OCI-LY3 (cell line): ENCODE measurements at regions not wholly inside any gene's neighbourhood (a gene's known extent, or its start where the extent isn't known, plus 50 kb on each side); places are given as distances from the start of the nearest gene placed in this dataset.

Experiments used
- H2AFZ ChIP-seq: fragments of 200-600, 300-600 bp; shearing (Covaris generic); 2 replicates; pipeline ENCODE4 v1.6.0; 2014; ENCODE audit warnings: antibody characterized with exemption, low read depth, low read length
- H3K27ac ChIP-seq: fragments of 200-600, 300-600 bp; sonication (generic); 2 replicates; pipeline ENCODE4 v1.5.1; 2014; ENCODE audit warnings: mild to moderate bottlenecking, low read length, moderate library complexity, mixed read lengths
- H3K27me3 ChIP-seq: fragments of 200-600, 300-600 bp; sonication (generic); 2 replicates; pipeline ENCODE4 v1.6.1; 2014; ENCODE audit warnings: low read depth, low read length, mixed read lengths
- H3K36me3 ChIP-seq: fragments of 200-600, 300-600 bp; sonication (generic); replicated peaks from 2 replicates; pipeline ENCODE3; 2014; ENCODE audit warnings: low read depth, low read length, mixed read lengths
- H3K4me1 ChIP-seq: fragments of 300-600, 200-600 bp; sonication (generic); 2 replicates; pipeline ENCODE4 v1.6.1; 2014; ENCODE audit warnings: low read length, mixed read lengths
- H3K4me2 ChIP-seq: fragments of 200-600, 300-600 bp; sonication (generic); 2 replicates; pipeline ENCODE4 v1.6.1; 2014; ENCODE audit warnings: low read length, mixed read lengths
- H3K4me3 ChIP-seq: fragments of 300-600, 200-600 bp; sonication (generic); 2 replicates; pipeline ENCODE4 v1.5.1; 2014; ENCODE audit warnings: antibody characterized with exemption, mild to moderate bottlenecking, low read length, moderate library complexity
- H3K79me2 ChIP-seq: fragments of 300-600, 200-600 bp; shearing (Covaris generic); 2 replicates; pipeline ENCODE4 v1.6.1; 2014; ENCODE audit warnings: mild to moderate bottlenecking, low read length, mixed read lengths
- H3K9ac ChIP-seq: fragments of 300-600, 200-600 bp; shearing (Covaris generic); 2 replicates; pipeline ENCODE4 v1.6.0; 2014; ENCODE audit warnings: mild to moderate bottlenecking, low read length, moderate library complexity
- H3K9me3 ChIP-seq: fragments of 200-600, 300-600 bp; shearing (Covaris generic); 2 replicates; pipeline ENCODE4 v1.6.1; 2014; ENCODE audit warnings: low read length, mixed read lengths; ENCODE audit not compliant: insufficient read depth
- H4K20me1 ChIP-seq: fragments of 200-600, 300-600 bp; sonication (generic); 2 replicates; pipeline ENCODE4 v1.6.1; 2016; ENCODE audit warnings: low read length, mixed read lengths; ENCODE audit not compliant: insufficient read depth
- EZH2phosphoT487 ChIP-seq: fragments of 200-600 bp; shearing (Covaris generic); IDR thresholded peaks from 2 replicates; pipeline ENCODE4 v1.6.1; 2018; ENCODE audit warnings: antibody characterized with exemption, mixed run types, low read depth
- TF ChIP-seq, protein P1 (sequence below): fragments of 200-600, 300-600 bp; sonication (generic); IDR thresholded peaks from 2 replicates; pipeline ENCODE4 v1.5.1; 2014; ENCODE audit warnings: antibody characterized with exemption, low read length, low read depth

DNA sequence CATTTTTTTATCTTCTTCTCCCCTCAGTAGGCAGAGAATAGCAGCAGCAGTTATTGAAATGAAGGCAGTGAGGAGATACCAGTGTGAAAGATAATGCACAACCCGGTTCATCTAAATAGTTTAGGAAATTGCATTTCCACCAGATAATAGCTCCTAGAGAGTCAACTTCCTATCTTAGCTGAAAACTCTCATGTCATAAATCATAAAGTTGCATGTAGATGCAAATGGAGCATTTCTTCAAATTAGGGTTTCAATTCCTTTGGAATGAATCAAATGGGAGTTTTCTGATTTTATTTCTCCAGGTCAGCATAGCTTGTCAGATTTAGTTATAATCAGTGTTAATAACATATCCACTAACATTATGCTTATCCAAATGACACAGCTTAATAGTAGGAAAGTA, 335.3 kb downstream of the CNTNAP4 start:
- H3K27me3 ChIP-seq = no peaks in the 10 kb centered on the region
- H3K79me2 ChIP-seq = peaks cover 9% of the 10 kb centered on the region; the same call in 1 of the 2 replicates
- H3K27ac ChIP-seq = no peak overlapping the region
- no peak overlapping the region for H3K4me3 ChIP-seq
- H3K9me3 ChIP-seq = no peaks in the 10 kb centered on the region
- H3K9ac ChIP-seq = no peak overlapping the region
- H4K20me1 ChIP-seq = peaks cover 8% of the 10 kb centered on the region; the same call in 1 of the 2 replicates
- no peak for TF ChIP-seq EZH2phosphoT487
- TF ChIP-seq, protein P1, sequence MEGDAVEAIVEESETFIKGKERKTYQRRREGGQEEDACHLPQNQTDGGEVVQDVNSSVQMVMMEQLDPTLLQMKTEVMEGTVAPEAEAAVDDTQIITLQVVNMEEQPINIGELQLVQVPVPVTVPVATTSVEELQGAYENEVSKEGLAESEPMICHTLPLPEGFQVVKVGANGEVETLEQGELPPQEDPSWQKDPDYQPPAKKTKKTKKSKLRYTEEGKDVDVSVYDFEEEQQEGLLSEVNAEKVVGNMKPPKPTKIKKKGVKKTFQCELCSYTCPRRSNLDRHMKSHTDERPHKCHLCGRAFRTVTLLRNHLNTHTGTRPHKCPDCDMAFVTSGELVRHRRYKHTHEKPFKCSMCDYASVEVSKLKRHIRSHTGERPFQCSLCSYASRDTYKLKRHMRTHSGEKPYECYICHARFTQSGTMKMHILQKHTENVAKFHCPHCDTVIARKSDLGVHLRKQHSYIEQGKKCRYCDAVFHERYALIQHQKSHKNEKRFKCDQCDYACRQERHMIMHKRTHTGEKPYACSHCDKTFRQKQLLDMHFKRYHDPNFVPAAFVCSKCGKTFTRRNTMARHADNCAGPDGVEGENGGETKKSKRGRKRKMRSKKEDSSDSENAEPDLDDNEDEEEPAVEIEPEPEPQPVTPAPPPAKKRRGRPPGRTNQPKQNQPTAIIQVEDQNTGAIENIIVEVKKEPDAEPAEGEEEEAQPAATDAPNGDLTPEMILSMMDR = no peak
- H3K36me3 ChIP-seq = peaks cover 3% of the 10 kb centered on the region
- H3K4me1 ChIP-seq = no peaks in the 10 kb centered on the region
- H2AFZ ChIP-seq = no peak overlapping the region
- H3K4me2 ChIP-seq = no peak overlapping the region

DNA sequence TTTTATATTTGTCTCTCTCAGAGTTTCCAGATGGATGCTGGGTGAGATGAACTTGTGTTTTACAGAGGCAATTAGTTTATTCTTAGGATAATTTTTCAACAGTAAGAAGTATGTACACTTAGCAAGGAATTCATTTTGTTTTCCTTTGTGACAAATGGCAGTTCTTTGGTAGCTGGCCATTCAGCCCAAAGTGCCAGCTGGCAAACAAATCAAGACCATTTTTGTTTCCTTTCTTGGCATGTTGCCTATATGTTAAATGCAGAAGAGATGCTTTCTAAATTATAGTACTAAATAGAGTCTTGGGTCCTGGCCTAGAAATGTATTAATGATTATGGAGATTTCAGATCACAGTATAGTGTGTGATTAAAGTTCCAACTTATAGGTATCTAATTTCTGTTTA, 337.1 kb downstream of the CNTNAP4 start:
- H3K9me3 ChIP-seq = no peaks in the 10 kb centered on the region
- H3K9ac ChIP-seq = no peak overlapping the region
- no peaks in the 10 kb centered on the region for H3K27me3 ChIP-seq
- no peak overlapping the region for H3K4me2 ChIP-seq
- no peak overlapping the region for H2AFZ ChIP-seq
- no peaks in the 10 kb centered on the region for H3K4me1 ChIP-seq
- peaks cover 11% of the 10 kb centered on the region for H3K36me3 ChIP-seq
- peaks cover 8% of the 10 kb centered on the region; the same call in 1 of the 2 replicates for H4K20me1 ChIP-seq
- TF ChIP-seq EZH2phosphoT487 = no peak
- TF ChIP-seq, protein P1 = no peak
- H3K27ac ChIP-seq = no peak overlapping the region
- H3K79me2 ChIP-seq = peaks cover 9% of the 10 kb centered on the region; the same call in 1 of the 2 replicates
- H3K4me3 ChIP-seq = no peak overlapping the region

DNA sequence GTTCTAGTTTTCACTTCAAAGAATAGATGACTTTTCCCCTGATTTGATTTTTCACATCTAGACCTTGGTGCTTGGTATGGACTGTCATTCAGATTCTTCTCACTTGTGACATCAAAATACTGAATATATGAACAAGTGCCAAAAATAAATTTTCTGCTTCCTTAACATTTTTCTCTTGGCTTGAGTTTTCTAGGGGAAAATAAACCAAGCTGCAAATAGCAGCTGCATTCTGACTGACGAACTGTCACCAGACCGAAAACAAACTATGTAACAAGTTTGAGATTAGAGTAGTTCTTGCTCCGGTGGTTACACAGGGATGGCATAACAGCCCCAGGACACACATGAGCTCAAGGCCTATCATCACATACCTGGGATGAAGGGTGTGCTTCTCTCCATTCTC, 345.7 kb downstream of the CNTNAP4 start:
- Histone ChIP-seq H3K4me3 (no peak overlapping the region), H3K9me3 (no peaks in the 10 kb centered on the region), H3K79me2 (no peaks in the 10 kb centered on the region), H3K27me3 (no peaks in the 10 kb centered on the region), H3K4me1 (no peaks in the 10 kb centered on the region), H2AFZ (no peak overlapping the region), H4K20me1 (no peaks in the 10 kb centered on the region), H3K9ac (no peak overlapping the region), H3K4me2 (no peak overlapping the region), H3K36me3 (peaks cover 10% of the 10 kb centered on the region), H3K27ac (no peak overlapping the region)
- no peak for TF ChIP-seq EZH2phosphoT487
- TF ChIP-seq, protein P1 = no peak

DNA sequence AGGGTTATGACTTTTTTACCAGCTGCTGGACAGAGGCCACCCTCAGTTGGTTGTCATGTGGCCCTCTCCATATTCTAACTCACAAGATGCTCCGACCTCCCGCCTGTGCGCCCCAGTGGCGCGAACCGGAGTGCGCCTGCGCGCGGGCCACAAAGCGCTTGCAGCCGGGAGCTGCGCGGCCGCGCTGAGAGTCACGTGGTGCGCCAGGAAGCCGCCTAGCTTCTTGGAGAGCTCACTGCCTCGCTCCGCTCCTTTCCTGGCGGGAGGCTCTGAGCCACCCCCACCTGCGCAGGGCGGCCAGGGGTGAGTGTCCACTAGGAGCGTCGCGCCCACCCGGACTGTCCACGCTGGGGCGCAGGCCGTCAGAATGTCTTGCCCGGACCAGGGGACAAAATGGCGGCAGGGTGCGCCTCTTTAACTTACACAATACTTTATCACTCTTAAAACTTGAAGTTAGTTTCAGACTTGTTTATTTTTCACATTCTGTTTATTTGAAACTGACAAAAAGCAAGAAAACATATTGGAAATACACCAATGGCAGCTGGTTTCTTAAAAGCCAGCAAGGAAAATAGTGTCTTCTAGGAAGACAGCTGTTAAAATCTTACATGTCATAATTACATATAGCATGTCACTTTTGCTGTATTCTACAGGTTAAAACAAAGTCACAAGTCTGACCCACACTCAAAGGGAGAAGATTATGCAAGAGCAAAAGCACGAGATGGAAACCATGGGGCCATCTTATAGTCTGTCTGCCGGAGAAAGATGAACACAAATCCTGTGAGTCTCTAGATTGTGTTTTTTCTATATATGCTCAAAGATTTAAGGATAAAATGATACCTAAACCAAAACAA, 357.9 kb downstream of the CNTNAP4 start:
- no peak overlapping the region for H3K27ac ChIP-seq
- H2AFZ ChIP-seq = no peak overlapping the region
- H3K4me3 ChIP-seq = no peak overlapping the region
- H3K9me3 ChIP-seq = peaks cover 18% of the 10 kb centered on the region; the same call in 1 of the 2 replicates
- TF ChIP-seq EZH2phosphoT487 = no peak
- TF ChIP-seq, protein P1 = no peak
- H3K27me3 ChIP-seq = no peaks in the 10 kb centered on the region
- no peak overlapping the region for H3K4me2 ChIP-seq
- H3K9ac ChIP-seq = no peak overlapping the region
- no peaks in the 10 kb centered on the region for H3K4me1 ChIP-seq
- H4K20me1 ChIP-seq = no peaks in the 10 kb centered on the region
- peaks cover 66% of the 10 kb centered on the region for H3K36me3 ChIP-seq
- peaks cover 13% of the 10 kb centered on the region for H3K79me2 ChIP-seq
